Stimulated activated memory B cell treated with anti-CD40 and anti-IgM and Interleukin-4, amounts not matched to agents 10 μg/mL and 1 μg/mL and 100 μg/mL, for 72 hours (primary cell): ENCODE measurements at regions not wholly inside any gene's neighbourhood (a gene's known extent, or its start where the extent isn't known, plus 50 kb on each side); places are given as distances from the start of the nearest gene placed in this dataset.
A peak's percentile ranks its signal among the peaks of the same experiment; 100 is the strongest.

Source experiments
- ATAC-seq: fragments of 150-1000 bp; cut with Tn5 transposase; 2 replicates; pipeline ENCODE4 v1.10.0; 2021
- H3K27ac Mint-ChIP-seq: one replicate; pipeline ENCODE4 v1.8.0; 2022; ENCODE audit warnings: mild to moderate bottlenecking, mixed read lengths
- H3K27me3 Mint-ChIP-seq: one replicate; pipeline ENCODE4 v1.8.0; 2022; ENCODE audit warnings: mixed read lengths
- H3K36me3 Mint-ChIP-seq: one replicate; pipeline ENCODE4 v1.8.0; 2022; ENCODE audit warnings: mixed read lengths
- H3K4me1 Mint-ChIP-seq: one replicate; pipeline ENCODE4 v1.8.0; 2022; ENCODE audit warnings: mixed read lengths
- H3K4me3 Mint-ChIP-seq: one replicate; pipeline ENCODE4 v1.8.0; 2022; ENCODE audit warnings: mild to moderate bottlenecking, moderate library complexity, mixed read lengths
- H3K9me3 Mint-ChIP-seq: one replicate; pipeline ENCODE4 v1.8.0; 2022; ENCODE audit warnings: mixed read lengths

DNA sequence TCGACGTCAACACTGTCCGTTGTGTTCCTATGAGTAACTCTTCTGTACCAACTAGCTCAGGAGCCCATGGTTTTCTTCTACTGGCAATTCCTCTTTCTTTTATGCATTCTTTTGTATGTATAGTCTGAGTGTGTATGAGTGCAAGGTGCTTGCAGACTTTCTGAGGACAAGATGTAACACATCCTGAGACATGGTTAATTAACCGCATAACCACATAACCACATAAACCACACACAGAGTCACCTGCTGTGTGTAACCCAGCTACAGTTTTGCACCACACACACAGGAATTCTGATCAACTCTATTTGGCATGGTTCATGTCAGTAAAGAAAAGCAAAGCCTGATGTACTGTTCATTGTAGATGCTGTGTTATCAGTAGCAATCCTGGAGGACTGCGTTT is 98.6 kb downstream of the DACT2 start:
- no peaks in the 10 kb centered on the region for H3K9me3 Mint-ChIP-seq
- no peak for ATAC-seq
- no peak overlapping the region for H3K27ac Mint-ChIP-seq
- peaks cover 16% of the 10 kb centered on the region for H3K27me3 Mint-ChIP-seq
- no peaks in the 10 kb centered on the region for H3K36me3 Mint-ChIP-seq
- H3K4me3 Mint-ChIP-seq = no peak overlapping the region
- H3K4me1 Mint-ChIP-seq = no peaks in the 10 kb centered on the region

DNA sequence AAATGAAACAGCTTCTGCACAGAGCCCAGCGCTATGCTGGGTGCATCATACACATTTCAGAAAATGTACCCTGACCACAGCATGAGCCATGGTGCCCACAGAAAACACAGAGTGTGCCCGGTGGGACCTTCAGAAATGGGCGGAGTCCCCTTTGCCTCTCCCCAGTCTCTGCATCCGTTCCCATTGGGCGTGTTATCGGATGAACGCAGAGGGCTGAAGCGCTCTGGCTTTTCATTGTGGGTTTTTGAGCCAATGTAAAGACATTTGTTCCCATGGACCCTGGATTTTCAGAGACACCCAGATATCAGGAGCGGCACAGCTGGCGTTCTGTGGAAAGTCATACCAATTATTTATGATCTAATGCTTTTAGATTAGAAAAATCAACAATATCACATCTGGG is 99.8 kb downstream of the DACT2 start:
- H3K36me3 Mint-ChIP-seq = no peaks in the 10 kb centered on the region

GRCh38 chr6:168218785-168219566 is 100.6 kb downstream of the DACT2 start:
- no peaks in the 10 kb centered on the region for H3K36me3 Mint-ChIP-seq
- ATAC-seq = no peak
- no peaks in the 10 kb centered on the region for H3K9me3 Mint-ChIP-seq
- H3K4me3 Mint-ChIP-seq = no peak overlapping the region
- H3K27ac Mint-ChIP-seq = no peak overlapping the region
- peaks cover 16% of the 10 kb centered on the region for H3K27me3 Mint-ChIP-seq
- no peaks in the 10 kb centered on the region for H3K4me1 Mint-ChIP-seq

More for the DNA sequence above, 99.8 kb downstream of the DACT2 start:
- Mint-ChIP-seq H3K27me3 (peaks cover 16% of the 10 kb centered on the region), H3K4me3 (no peak overlapping the region), H3K9me3 (no peaks in the 10 kb centered on the region), H3K27ac (no peak overlapping the region), H3K4me1 (no peaks in the 10 kb centered on the region)
- no peak for ATAC-seq

- H3K4me3 Mint-ChIP-seq = no peak overlapping the region
- peaks cover 16% of the 10 kb centered on the region for H3K27me3 Mint-ChIP-seq
- H3K27ac Mint-ChIP-seq = no peak overlapping the region
- H3K36me3 Mint-ChIP-seq = no peaks in the 10 kb centered on the region
- ATAC-seq = no peak
- no peaks in the 10 kb centered on the region for H3K9me3 Mint-ChIP-seq
- no peaks in the 10 kb centered on the region for H3K4me1 Mint-ChIP-seq
These were observed 101.6 kb downstream of the DACT2 start for GRCh38 chr6:168217880-168218537.

DNA sequence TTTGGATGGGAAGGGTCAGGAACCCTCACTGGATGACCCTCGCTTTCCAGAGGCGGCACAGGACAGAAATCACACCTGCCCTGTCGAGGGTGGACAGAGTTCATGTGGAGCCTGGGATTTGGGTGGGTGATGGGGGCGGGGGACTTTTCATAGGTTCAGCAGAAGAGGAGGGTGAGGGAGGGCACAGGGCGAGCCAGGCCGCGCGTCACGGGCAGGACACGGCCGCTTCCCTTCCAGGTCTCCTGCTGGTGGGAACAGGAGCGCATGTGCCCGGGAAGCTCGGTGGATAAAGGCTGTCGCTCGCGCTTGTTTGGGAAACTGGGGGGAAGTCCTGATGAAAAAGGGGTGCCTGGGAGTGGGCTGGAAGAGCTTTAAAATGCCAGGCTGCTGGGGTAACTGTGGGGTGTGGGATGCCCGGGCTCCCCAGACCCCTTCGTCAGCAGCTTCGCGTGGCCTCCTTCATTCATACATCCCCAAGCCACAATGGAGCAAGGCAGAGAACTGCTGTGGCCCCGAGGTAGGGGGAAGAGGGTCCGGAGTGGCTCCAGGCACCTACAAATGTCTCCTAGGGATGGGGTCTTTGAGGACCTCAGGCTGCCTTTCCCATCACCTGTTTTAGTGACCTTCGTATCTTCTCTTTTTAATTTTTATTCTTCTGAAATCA is 102.2 kb downstream of the DACT2 start:
- Mint-ChIP-seq H3K4me1 (no peaks in the 10 kb centered on the region), H3K27ac (no peak overlapping the region), H3K4me3 (no peak overlapping the region), H3K9me3 (no peaks in the 10 kb centered on the region), H3K36me3 (no peaks in the 10 kb centered on the region), H3K27me3 (peaks cover 11% of the 10 kb centered on the region)
- no peak for ATAC-seq

DNA sequence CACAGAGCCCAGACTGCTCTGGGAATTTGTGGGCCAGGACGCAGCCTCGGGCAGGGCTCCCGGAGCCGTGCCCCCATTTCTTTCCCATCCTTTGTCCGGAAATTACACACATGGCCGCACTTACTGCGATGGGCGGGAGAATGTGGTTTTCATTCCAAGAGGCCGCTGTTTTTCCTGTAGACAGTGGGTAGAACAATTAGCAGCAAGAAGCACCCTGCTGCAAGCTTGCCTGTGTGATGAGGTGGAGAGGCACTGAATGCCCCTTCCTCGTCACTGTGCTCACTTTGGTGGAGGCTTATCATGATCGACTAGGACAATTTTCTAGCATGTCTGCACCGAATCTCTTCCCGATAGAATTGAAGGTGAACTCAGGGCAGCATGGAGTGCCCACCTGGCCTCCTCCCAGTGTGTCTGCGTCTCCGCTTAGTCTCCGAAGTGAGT is 102.8 kb downstream of the DACT2 start:
- no peaks in the 10 kb centered on the region for H3K36me3 Mint-ChIP-seq
- H3K4me1 Mint-ChIP-seq = no peaks in the 10 kb centered on the region
- no peak overlapping the region for H3K27ac Mint-ChIP-seq
- peaks cover 7% of the 10 kb centered on the region for H3K27me3 Mint-ChIP-seq
- H3K9me3 Mint-ChIP-seq = no peaks in the 10 kb centered on the region
- no peak for ATAC-seq
- no peak overlapping the region for H3K4me3 Mint-ChIP-seq

DNA sequence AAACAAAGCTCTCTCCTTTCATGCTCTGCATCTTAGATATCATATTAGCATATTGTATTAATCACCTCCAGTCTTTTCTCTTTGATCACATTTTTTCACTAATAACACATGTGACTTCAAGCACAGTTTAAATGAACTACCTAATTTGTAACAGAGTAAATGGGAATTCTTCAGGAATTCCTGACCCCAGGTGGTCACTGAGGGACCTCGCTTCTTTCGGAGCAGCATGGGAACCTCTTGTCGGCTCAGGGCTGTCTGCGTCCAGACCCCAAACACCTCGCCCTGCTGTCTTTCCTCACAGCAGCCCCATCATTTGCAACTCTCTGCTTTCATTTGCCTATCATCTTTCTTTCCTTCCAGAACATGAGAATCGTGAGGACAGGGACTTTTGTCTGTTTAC is 103.5 kb downstream of the DACT2 start:
- no peaks in the 10 kb centered on the region for H3K9me3 Mint-ChIP-seq
- peaks cover 7% of the 10 kb centered on the region for H3K27me3 Mint-ChIP-seq
- H3K27ac Mint-ChIP-seq = no peak overlapping the region
- no peaks in the 10 kb centered on the region for H3K36me3 Mint-ChIP-seq
- ATAC-seq = no peak
- no peak overlapping the region for H3K4me3 Mint-ChIP-seq
- no peaks in the 10 kb centered on the region for H3K4me1 Mint-ChIP-seq

GRCh38 chr6:168215121-168215808 is 104.3 kb downstream of the DACT2 start:
- H3K4me3 Mint-ChIP-seq = no peak overlapping the region
- no peaks in the 10 kb centered on the region for H3K36me3 Mint-ChIP-seq
- no peaks in the 10 kb centered on the region for H3K9me3 Mint-ChIP-seq
- no peaks in the 10 kb centered on the region for H3K4me1 Mint-ChIP-seq
- H3K27ac Mint-ChIP-seq = no peak overlapping the region
- H3K27me3 Mint-ChIP-seq = peaks cover 7% of the 10 kb centered on the region
- no peak for ATAC-seq

DNA sequence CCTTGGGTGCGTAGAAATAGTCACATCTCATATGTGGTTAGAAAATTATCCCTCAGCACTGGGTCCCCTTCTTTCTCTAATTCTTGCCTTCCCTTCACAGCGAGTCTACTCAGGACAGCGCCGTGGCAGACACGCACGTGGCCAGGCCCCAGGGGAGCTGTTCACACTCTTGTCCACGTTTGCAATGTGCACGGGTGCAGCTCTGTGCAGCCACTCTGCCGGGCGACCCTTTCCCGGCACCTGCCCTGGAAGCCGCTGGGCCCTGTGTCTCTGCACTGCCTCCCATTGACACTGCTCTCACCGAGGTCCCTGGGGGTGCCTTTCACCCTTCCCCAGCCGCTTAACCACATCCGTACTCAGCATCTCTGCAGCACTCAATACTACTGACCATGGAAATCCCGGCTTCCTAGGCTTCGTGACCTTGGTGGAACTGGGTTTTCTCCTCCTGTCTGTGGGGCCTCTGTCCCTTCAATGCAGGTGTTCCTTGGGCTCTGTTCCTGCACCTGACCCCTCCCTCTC is 104.9 kb downstream of the DACT2 start:
- no peaks in the 10 kb centered on the region for H3K36me3 Mint-ChIP-seq
- H3K4me3 Mint-ChIP-seq = no peak overlapping the region
- no peaks in the 10 kb centered on the region for H3K4me1 Mint-ChIP-seq
- H3K9me3 Mint-ChIP-seq = peaks cover 4% of the 10 kb centered on the region
- no peak overlapping the region for H3K27ac Mint-ChIP-seq
- H3K27me3 Mint-ChIP-seq = peaks cover 7% of the 10 kb centered on the region
- no peak for ATAC-seq

DNA sequence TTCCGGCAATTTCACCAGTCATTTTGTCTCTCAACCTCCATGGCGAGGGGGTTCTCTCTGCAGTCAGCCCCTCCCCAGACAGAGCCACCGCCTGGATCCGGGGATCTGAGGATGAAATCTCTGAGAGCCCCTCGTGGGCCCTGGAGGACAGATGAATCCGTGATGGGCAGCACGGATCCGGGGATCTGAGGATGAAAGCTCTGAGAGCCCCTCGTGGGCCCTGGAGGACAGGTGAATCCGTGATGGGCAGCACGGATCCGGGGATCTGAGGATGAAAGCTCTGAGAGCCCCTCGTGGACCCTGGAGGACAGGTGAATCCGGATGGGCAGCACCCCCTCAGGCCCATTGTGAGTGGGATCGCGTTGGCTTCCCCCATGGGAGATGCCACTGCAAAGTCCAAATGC is 106.5 kb downstream of the DACT2 start:
- no peaks in the 10 kb centered on the region for H3K36me3 Mint-ChIP-seq
- peaks cover 4% of the 10 kb centered on the region for H3K9me3 Mint-ChIP-seq
- no peak overlapping the region for H3K27ac Mint-ChIP-seq
- ATAC-seq = no peak
- H3K27me3 Mint-ChIP-seq = peaks cover 7% of the 10 kb centered on the region
- H3K4me1 Mint-ChIP-seq = no peaks in the 10 kb centered on the region
- no peak overlapping the region for H3K4me3 Mint-ChIP-seq

- Mint-ChIP-seq H3K4me3 (no peak overlapping the region), H3K27ac (no peak overlapping the region), H3K4me1 (no peaks in the 10 kb centered on the region), H3K9me3 (peaks cover 4% of the 10 kb centered on the region), H3K27me3 (peaks cover under 1% of the 10 kb centered on the region), H3K36me3 (no peaks in the 10 kb centered on the region)
- ATAC-seq = peak; percentile 21
These were observed 107.2 kb downstream of the DACT2 start for GRCh38 chr6:168212362-168212761.

- H3K27me3 Mint-ChIP-seq = no peaks in the 10 kb centered on the region
- no peaks in the 10 kb centered on the region for H3K4me1 Mint-ChIP-seq
These were observed 107.9 kb downstream of the DACT2 start for GRCh38 chr6:168211681-168212080.

DNA sequence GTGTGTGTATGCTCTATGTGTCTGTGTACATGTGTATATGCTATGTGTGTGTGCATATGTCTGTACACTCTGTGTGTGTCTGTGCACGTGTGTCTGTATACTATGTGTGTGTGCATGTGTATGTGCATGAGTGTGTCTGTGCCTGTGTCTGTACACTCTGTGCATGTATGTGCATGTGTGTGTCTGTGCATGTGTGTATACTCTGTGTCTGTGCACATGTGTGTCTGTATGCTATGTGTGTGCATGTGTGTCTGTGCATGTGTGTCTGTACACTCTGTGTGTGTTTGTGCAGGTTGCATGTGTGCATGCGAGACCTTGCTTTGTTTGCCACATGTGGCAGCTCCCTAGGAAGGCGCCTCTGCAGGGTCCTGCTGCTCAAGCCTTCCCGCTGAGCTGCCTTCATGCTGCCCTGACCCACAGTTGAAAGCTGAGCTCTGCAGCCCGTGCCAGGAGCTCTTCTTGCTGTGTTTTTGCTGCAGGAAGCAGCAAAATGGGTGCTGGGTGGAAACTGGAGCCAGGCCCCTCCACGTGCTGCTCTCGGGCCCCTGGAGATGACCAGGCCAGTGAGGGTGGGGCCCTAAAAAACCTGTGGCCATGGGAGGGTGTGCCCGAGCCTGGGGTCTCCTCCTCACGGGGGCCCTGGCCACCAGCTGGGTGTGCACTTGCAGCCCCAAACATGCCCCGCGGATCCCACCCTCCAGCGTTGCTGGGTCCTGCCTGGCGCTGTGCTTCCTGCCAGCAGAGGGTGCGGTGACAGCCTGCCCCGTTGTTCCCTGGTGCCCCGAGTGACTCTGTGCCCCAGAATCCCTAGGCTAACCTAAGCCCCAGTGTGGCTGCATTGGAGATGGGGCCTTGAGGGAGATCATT is 109.1 kb downstream of the DACT2 start:
- H3K4me1 Mint-ChIP-seq = no peaks in the 10 kb centered on the region
- H3K27ac Mint-ChIP-seq = no peak overlapping the region
- H3K36me3 Mint-ChIP-seq = no peaks in the 10 kb centered on the region
- no peak for ATAC-seq
- H3K9me3 Mint-ChIP-seq = peaks cover 4% of the 10 kb centered on the region
- H3K4me3 Mint-ChIP-seq = no peak overlapping the region
- H3K27me3 Mint-ChIP-seq = no peaks in the 10 kb centered on the region

More at GRCh38 chr6:168211681-168212080, 107.9 kb downstream of the DACT2 start:
- H3K4me3 Mint-ChIP-seq = no peak overlapping the region
- H3K36me3 Mint-ChIP-seq = no peaks in the 10 kb centered on the region
- H3K27ac Mint-ChIP-seq = no peak overlapping the region
- ATAC-seq = no peak
- H3K9me3 Mint-ChIP-seq = peaks cover 4% of the 10 kb centered on the region

GRCh38 chr6:168209420-168209819 is 110.2 kb downstream of the DACT2 start:
- Mint-ChIP-seq H3K9me3 (peaks cover 4% of the 10 kb centered on the region), H3K4me1 (no peaks in the 10 kb centered on the region), H3K27me3 (no peaks in the 10 kb centered on the region), H3K4me3 (no peak overlapping the region), H3K27ac (no peak overlapping the region), H3K36me3 (no peaks in the 10 kb centered on the region)
- ATAC-seq = no peak
